HL-60 (cell line): ENCODE measurements at regions not wholly inside any gene's neighbourhood (a gene's known extent, or its start where the extent isn't known, plus 50 kb on each side); places are given as distances from the start of the nearest gene placed in this dataset.
A peak's percentile ranks its signal among the peaks of the same experiment; 100 is the strongest.

Experiments
- DNase-seq, 2 experiments: peaks; one replicate each; pipeline ENCODE4 v3.0.0-alpha.2; 2010 to 2020; ENCODE audit warnings: low read depth in 1 of 2, low spot score in 1 of 2
- H3K27ac ChIP-seq: fragments of 250-450 bp; sonication (Bioruptor Pico); replicated peaks from 2 replicates; pipeline ENCODE4 v1.5.1; 2020; ENCODE audit warnings: mild to moderate bottlenecking, moderate library complexity
- H3K27me3 ChIP-seq: fragments of 250-450 bp; sonication (Bioruptor Pico); 2 replicates; pipeline ENCODE4 v1.5.1; 2021; ENCODE audit warnings: mild to moderate bottlenecking, moderate library complexity; ENCODE audit not compliant: insufficient read depth, poor library complexity, severe bottlenecking
- H3K4me3 ChIP-seq: replicated peaks from 2 replicates; pipeline ENCODE4 v1.5.1; 2011; ENCODE audit warnings: mild to moderate bottlenecking, control low read depth, low read length; ENCODE audit not compliant: insufficient read depth
- CTCF ChIP-seq: IDR thresholded peaks from one replicate; pipeline ENCODE4 v1.5.1; 2011; ENCODE audit warnings: low read length, control low read depth, inconsistent platforms; ENCODE audit not compliant: insufficient read depth
- GABPA ChIP-seq: IDR thresholded peaks from 2 replicates; pipeline ENCODE4 v1.6.1; 2012; ENCODE audit warnings: low read depth
- POLR2AphosphoS5 ChIP-seq: IDR thresholded peaks from 2 replicates; pipeline ENCODE4 v1.6.1; 2012; ENCODE audit warnings: low read depth
- REST ChIP-seq: IDR thresholded peaks from 2 replicates; pipeline ENCODE4 v1.6.1; 2012; ENCODE audit warnings: low read depth; ENCODE audit not compliant: insufficient replicate concordance
- SPI1 ChIP-seq: IDR thresholded peaks from 2 replicates; pipeline ENCODE4 v1.6.1; 2012; ENCODE audit warnings: low read depth, mild to moderate bottlenecking, borderline replicate concordance

GRCh38 chr14:61868846-61869245 is 106.6 kb downstream of the SNAPC1 start:
- H3K27me3 ChIP-seq: no peaks in the 10 kb centered on the region
- no peak for DNase-seq
- TF ChIP-seq CTCF (no peak), POLR2AphosphoS5 (no peak), SPI1 (no peak), GABPA (no peak), REST (no peak)
- no peak overlapping the region for H3K27ac ChIP-seq
- H3K4me3 ChIP-seq: no peak overlapping the region

- no peaks in the 10 kb centered on the region for H3K27me3 ChIP-seq
- H3K4me3 ChIP-seq: no peak overlapping the region
- no peak for TF ChIP-seq SPI1
- no peak for TF ChIP-seq REST
- no peak for TF ChIP-seq GABPA
- DNase-seq: no peak
- H3K27ac ChIP-seq: no peak overlapping the region
Measured at GRCh38 chr14:61870163-61870562, 107.9 kb downstream of the SNAPC1 start.

GRCh38 chr14:61872452-61872851 is 110.2 kb downstream of the SNAPC1 start:
- H3K27me3 ChIP-seq: no peaks in the 10 kb centered on the region
- H3K27ac ChIP-seq: no peak overlapping the region
- DNase-seq: no peak
- H3K4me3 ChIP-seq: no peak overlapping the region
- TF ChIP-seq CTCF (no peak), POLR2AphosphoS5 (no peak), SPI1 (peak; percentile 58; the same call in 1 of the 2 replicates), REST (no peak), GABPA (no peak)
